Gastroesophageal sphincter (tissue), 4 donors: ENCODE measurements at regions not wholly inside any gene's neighbourhood (a gene's known extent, or its start where the extent isn't known, plus 50 kb on each side); places are given as distances from the start of the nearest gene placed in this dataset.
A peak's percentile ranks its signal among the peaks of the same experiment; 100 is the strongest.

Source experiments
- ATAC-seq: fragments of 150-250 bp; one replicate; pipeline ENCODE4 v1.9.1; 2016; ENCODE audit warnings: mild to moderate bottlenecking, moderate library complexity
- H3K27ac ChIP-seq, 4 donors: fragments of 200-600 bp; sonication (generic) in 3 of 4; 1 replicate in 3 of 4; 2 replicates in 1 of 4; pipeline ENCODE4 v1.5.1; 2016 to 2019
- H3K27me3 ChIP-seq: fragments of 200-600 bp; sonication (generic); one replicate; pipeline ENCODE4 v1.5.1; 2019
- H3K36me3 ChIP-seq, 2 donors: fragments of 200-600 bp; sonication (generic); one replicate each; pipeline ENCODE4 v1.5.1; 2019; ENCODE audit warnings: control low read depth in 1 of 2
- H3K4me1 ChIP-seq, 3 donors: fragments of 200-600 bp; sonication (generic); 1 replicate in 2 of 3; 2 replicates in 1 of 3; pipeline ENCODE4 v1.5.1; 2016 to 2019; ENCODE audit warnings: control low read depth in 2 of 3
- H3K4me3 ChIP-seq, 2 donors: fragments of 200-600 bp; sonication (generic); one replicate each; pipeline ENCODE4 v1.5.1; 2019; ENCODE audit warnings: mild to moderate bottlenecking in 1 of 2, moderate library complexity in 1 of 2
- H3K9me3 ChIP-seq, 3 donors: fragments of 200-600 bp; sonication (generic); one replicate each; pipeline ENCODE4 v1.5.1; 2017 to 2019; ENCODE audit warnings: control low read depth in 2 of 3
- CTCF ChIP-seq, 4 experiments: fragments of 200-600 bp in 2 of 4; fragments of 450-650 bp in 2 of 4; sonication (generic) in 1 of 4; IDR thresholded peaks; one replicate each; pipeline ENCODE4 v1.5.1; 2017 to 2019; ENCODE audit warnings: antibody characterized with exemption in 4 of 4, mild to moderate bottlenecking in 2 of 4, moderate library complexity in 2 of 4
- EP300 ChIP-seq: sonication (generic); formaldehyde crosslinking; IDR thresholded peaks from one replicate; pipeline ENCODE4 v1.6.1; 2017; ENCODE audit warnings: antibody characterized with exemption, mild to moderate bottlenecking
- POLR2A ChIP-seq, 2 donors: fragments of 450-650 bp; IDR thresholded peaks; one replicate each; pipeline ENCODE4 v1.6.1; 2017; ENCODE audit warnings: antibody characterized with exemption in 2 of 2, mild to moderate bottlenecking in 2 of 2, moderate library complexity in 1 of 2
- POLR2AphosphoS5 ChIP-seq: sonication (generic); formaldehyde crosslinking; IDR thresholded peaks from one replicate; pipeline ENCODE4 v1.6.1; 2017; ENCODE audit warnings: antibody characterized with exemption
- WGBS, 2 donors: methylation state at CpG; one replicate each; pipeline ENCODE4 v1.1.5; 2018; ENCODE audit warnings: low coverage in 1 of 2; 5-methylcytosine and 5-hydroxymethylcytosine counted together

GRCh38 chr4:27318740-27319139, 458.1 kb downstream of the STIM2 start:
- H3K4me1 ChIP-seq, result peaks cover 0 to 9% (median 0%) of the 10 kb centered on the region in 3 donors
- no peak for ATAC-seq

GRCh38 chr4:27326991-27327390, 466.4 kb downstream of the STIM2 start:
- no peak for ATAC-seq
- Histone ChIP-seq H3K36me3 (no peaks in the 10 kb centered on the region), H3K9me3 (peaks cover 0 to 8% (median 0%) of the 10 kb centered on the region in 3 donors), H3K27ac (no peak overlapping the region), H3K27me3 (no peaks in the 10 kb centered on the region), H3K4me3 (no peak overlapping the region), H3K4me1 (no peaks in the 10 kb centered on the region)
- 77% methylated on average over 3 to 6 of the region's 6 CpGs for WGBS, 2 donors
- TF ChIP-seq EP300 (no peak), CTCF (IDR thresholded peaks at IDR 0.05) (no peak), POLR2A (IDR thresholded peaks at IDR 0.05) (no peak), POLR2AphosphoS5 (no peak)

More at GRCh38 chr4:27318740-27319139, 458.1 kb downstream of the STIM2 start:
- no peak for TF ChIP-seq POLR2AphosphoS5
- TF ChIP-seq CTCF (IDR thresholded peaks at IDR 0.05), result peak in 2 of 4 experiments; percentile 35 to 47
- 31 to 34% methylated on average over 5 to 6 of the region's 6 CpGs for WGBS, 2 donors
- no peak overlapping the region for H3K27ac ChIP-seq
- no peaks in the 10 kb centered on the region for H3K36me3 ChIP-seq
- H3K4me3 ChIP-seq, result no peak overlapping the region
- no peaks in the 10 kb centered on the region for H3K9me3 ChIP-seq
- H3K27me3 ChIP-seq, result no peaks in the 10 kb centered on the region

- no peaks in the 10 kb centered on the region for H3K27me3 ChIP-seq
- ATAC-seq, result no peak
- WGBS, 2 donors, result 67 to 78% methylated on average over 1 to 5 of the region's 5 CpGs
- no peaks in the 10 kb centered on the region for H3K36me3 ChIP-seq
- H3K9me3 ChIP-seq, result peaks cover 0 to 8% (median 0%) of the 10 kb centered on the region in 3 donors
- H3K27ac ChIP-seq, result no peak overlapping the region
- TF ChIP-seq POLR2A (IDR thresholded peaks at IDR 0.05) (no peak), EP300 (no peak), POLR2AphosphoS5 (no peak), CTCF (IDR thresholded peaks at IDR 0.05) (no peak)
- H3K4me1 ChIP-seq, result no peaks in the 10 kb centered on the region
- no peak overlapping the region for H3K4me3 ChIP-seq
Measured at GRCh38 chr4:27327421-27328181, 467.0 kb downstream of the STIM2 start.

GRCh38 chr4:27338530-27338929, 477.9 kb downstream of the STIM2 start:
- Histone ChIP-seq H3K27ac (no peak overlapping the region), H3K4me1 (no peaks in the 10 kb centered on the region), H3K27me3 (no peaks in the 10 kb centered on the region), H3K4me3 (no peak overlapping the region), H3K36me3 (no peaks in the 10 kb centered on the region), H3K9me3 (peaks cover 0 to 4% (median 0%) of the 10 kb centered on the region in 3 donors)
- 48 to 94% methylated on average over 3 of the region's 3 CpGs for WGBS, 2 donors
- ATAC-seq, result no peak
- TF ChIP-seq CTCF (IDR thresholded peaks at IDR 0.05) (no peak), POLR2A (IDR thresholded peaks at IDR 0.05) (no peak), EP300 (no peak), POLR2AphosphoS5 (no peak)

GRCh38 chr4:27343411-27343810, 482.8 kb downstream of the STIM2 start:
- no peaks in the 10 kb centered on the region for H3K27me3 ChIP-seq
- ATAC-seq, result no peak
- H3K27ac ChIP-seq, result no peak overlapping the region
- TF ChIP-seq CTCF (IDR thresholded peaks at IDR 0.05), result no peak
- TF ChIP-seq POLR2AphosphoS5, result no peak
- TF ChIP-seq EP300, result no peak
- TF ChIP-seq POLR2A (IDR thresholded peaks at IDR 0.05), result no peak
- no peaks in the 10 kb centered on the region for H3K4me1 ChIP-seq
- H3K4me3 ChIP-seq, result no peak overlapping the region
- H3K9me3 ChIP-seq, result no peaks in the 10 kb centered on the region
- no peaks in the 10 kb centered on the region for H3K36me3 ChIP-seq
- WGBS, 2 donors, result 26 to 29% methylated on average over 3 of the region's 3 CpGs
